NT2/D1 (cell line): ENCODE measurements at regions not wholly inside any gene's neighbourhood (a gene's known extent, or its start where the extent isn't known, plus 50 kb on each side); places are given as distances from the start of the nearest gene placed in this dataset.

ENCODE experiments used
- DNase-seq: peaks from one replicate; pipeline ENCODE4 v3.0.0-alpha.2; 2011; ENCODE audit warnings: low read depth, low spot score
- H3K27me3 ChIP-seq: 2 replicates; pipeline ENCODE4 v1.6.0; 2011; ENCODE audit warnings: mild to moderate bottlenecking; ENCODE audit not compliant: insufficient read length, insufficient read depth
- H3K36me3 ChIP-seq: 2 replicates; pipeline ENCODE4 v1.6.1; 2011; ENCODE audit warnings: mild to moderate bottlenecking, low read length, mixed read lengths; ENCODE audit not compliant: insufficient read depth, insufficient read length
- H3K4me1 ChIP-seq: 2 replicates; pipeline ENCODE4 v1.5.1; 2011; ENCODE audit not compliant: insufficient read depth, insufficient read length
- H3K4me3 ChIP-seq: 2 replicates; pipeline ENCODE4 v1.5.1; 2011; ENCODE audit warnings: low read depth; ENCODE audit not compliant: insufficient read length
- H3K9ac ChIP-seq: 2 replicates; pipeline ENCODE4 v1.6.0; 2011; ENCODE audit warnings: low read depth; ENCODE audit not compliant: insufficient read length
- H3K9me3 ChIP-seq: 2 replicates; pipeline ENCODE4 v1.5.1; 2011; ENCODE audit warnings: mild to moderate bottlenecking, low read length; ENCODE audit not compliant: insufficient read depth
- SUZ12 ChIP-seq: IDR thresholded peaks from 2 replicates; pipeline ENCODE4 v1.6.1; 2011; ENCODE audit not compliant: insufficient read length, insufficient read depth; ENCODE audit errors: extremely low read depth
- YY1 ChIP-seq: IDR thresholded peaks from 2 replicates; pipeline ENCODE4 v1.6.1; 2011; ENCODE audit not compliant: insufficient read length, insufficient read depth
- ZNF274 ChIP-seq: IDR thresholded peaks from 2 replicates; pipeline ENCODE4 v1.6.1; 2011; ENCODE audit warnings: mild to moderate bottlenecking, low read depth, low read length

GRCh38 chr14:84013424-84013823, 1516.5 kb upstream of the FLRT2 start:
- Histone ChIP-seq H3K36me3 (no peaks in the 10 kb centered on the region), H3K27me3 (no peaks in the 10 kb centered on the region), H3K9me3 (no peaks in the 10 kb centered on the region), H3K4me3 (no peak overlapping the region), H3K4me1 (no peaks in the 10 kb centered on the region), H3K9ac (no peak overlapping the region)
- TF ChIP-seq SUZ12 (no peak), YY1 (no peak), ZNF274 (no peak)
- no peak for DNase-seq

DNA sequence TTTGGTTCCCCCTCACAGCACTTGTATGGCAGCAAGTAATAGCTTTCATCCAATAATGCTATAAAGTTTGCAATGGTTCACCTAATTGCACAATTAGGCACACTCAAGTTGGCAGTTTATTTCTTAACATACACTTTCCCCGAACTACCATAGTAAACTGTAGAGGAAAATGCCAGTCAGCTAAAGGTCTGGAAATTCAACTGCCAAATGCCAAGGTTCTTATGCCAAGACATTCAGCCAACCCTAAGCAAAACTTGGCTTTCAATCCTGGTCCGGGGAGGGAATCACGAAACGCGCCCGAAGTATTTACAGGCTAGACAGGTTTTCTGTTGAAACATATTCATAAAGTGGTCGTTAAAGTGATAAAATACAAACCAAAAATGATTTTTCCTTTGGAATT, 1512.4 kb upstream of the FLRT2 start:
- H3K4me1 ChIP-seq = no peaks in the 10 kb centered on the region
- DNase-seq = no peak
- no peak overlapping the region for H3K4me3 ChIP-seq
- no peaks in the 10 kb centered on the region for H3K27me3 ChIP-seq
- no peaks in the 10 kb centered on the region; the same call in 1 of the 2 replicates for H3K9me3 ChIP-seq
- H3K36me3 ChIP-seq = no peaks in the 10 kb centered on the region
- TF ChIP-seq YY1 = no peak
- TF ChIP-seq ZNF274 = no peak
- TF ChIP-seq SUZ12 = no peak
- no peak overlapping the region for H3K9ac ChIP-seq

DNA sequence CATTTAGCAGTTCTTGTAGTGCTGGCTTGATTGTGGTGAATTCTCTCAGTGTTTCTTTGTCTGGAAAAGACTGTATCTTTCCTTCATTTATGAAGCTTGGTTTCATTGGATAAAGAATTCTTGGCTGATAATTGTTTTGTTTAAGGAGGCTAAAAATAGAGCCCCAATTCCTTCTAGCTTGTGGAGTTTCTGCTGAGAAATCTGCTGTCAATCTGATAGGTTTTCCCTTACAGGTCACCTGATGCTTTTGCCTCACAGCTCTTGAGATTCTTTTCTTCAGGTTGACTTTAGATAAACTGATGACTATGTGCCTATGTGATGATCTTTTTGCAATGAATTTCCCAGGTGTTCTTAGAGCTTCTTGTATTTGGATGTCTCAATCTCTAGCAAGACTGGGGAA, 1508.5 kb upstream of the FLRT2 start:
- Histone ChIP-seq H3K9ac (no peak overlapping the region), H3K4me1 (no peaks in the 10 kb centered on the region), H3K9me3 (no peaks in the 10 kb centered on the region; the same call in 1 of the 2 replicates), H3K36me3 (no peaks in the 10 kb centered on the region), H3K27me3 (no peaks in the 10 kb centered on the region), H3K4me3 (no peak overlapping the region)
- TF ChIP-seq ZNF274 (no peak), YY1 (no peak), SUZ12 (no peak)
- DNase-seq = no peak

DNA sequence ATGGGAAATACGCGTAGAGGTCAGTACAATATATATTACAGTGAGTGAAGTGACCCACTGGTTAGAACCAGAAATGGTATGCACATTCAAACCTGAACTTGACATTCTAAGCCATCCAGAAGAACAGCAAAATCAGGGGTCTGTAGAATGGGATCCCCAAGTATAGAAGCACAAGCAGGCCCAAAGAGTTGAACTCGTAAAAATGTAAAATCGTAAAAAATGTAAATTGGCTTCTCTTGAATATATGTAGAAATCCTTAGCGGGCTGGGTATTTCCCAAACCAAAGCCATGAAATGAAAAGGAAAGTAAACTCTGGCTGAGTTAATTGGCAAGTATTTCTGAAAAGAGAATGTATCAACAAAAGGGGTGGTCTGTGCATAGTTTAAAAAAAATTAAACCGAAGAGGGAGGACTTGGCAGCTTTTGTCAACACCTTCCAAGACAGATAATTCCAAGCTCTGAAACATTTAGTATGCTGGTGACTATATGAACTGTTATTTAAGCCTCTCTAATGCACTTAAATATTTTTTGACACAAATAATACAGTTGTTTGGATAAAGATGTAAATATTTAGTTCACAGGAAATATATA, 1505.6 kb upstream of the FLRT2 start:
- no peak for DNase-seq
- Histone ChIP-seq H3K9me3 (no peaks in the 10 kb centered on the region; the same call in 1 of the 2 replicates), H3K27me3 (no peaks in the 10 kb centered on the region), H3K4me1 (no peaks in the 10 kb centered on the region), H3K9ac (no peak overlapping the region), H3K4me3 (no peak overlapping the region), H3K36me3 (no peaks in the 10 kb centered on the region)
- TF ChIP-seq ZNF274 (no peak), SUZ12 (no peak), YY1 (no peak)

DNA sequence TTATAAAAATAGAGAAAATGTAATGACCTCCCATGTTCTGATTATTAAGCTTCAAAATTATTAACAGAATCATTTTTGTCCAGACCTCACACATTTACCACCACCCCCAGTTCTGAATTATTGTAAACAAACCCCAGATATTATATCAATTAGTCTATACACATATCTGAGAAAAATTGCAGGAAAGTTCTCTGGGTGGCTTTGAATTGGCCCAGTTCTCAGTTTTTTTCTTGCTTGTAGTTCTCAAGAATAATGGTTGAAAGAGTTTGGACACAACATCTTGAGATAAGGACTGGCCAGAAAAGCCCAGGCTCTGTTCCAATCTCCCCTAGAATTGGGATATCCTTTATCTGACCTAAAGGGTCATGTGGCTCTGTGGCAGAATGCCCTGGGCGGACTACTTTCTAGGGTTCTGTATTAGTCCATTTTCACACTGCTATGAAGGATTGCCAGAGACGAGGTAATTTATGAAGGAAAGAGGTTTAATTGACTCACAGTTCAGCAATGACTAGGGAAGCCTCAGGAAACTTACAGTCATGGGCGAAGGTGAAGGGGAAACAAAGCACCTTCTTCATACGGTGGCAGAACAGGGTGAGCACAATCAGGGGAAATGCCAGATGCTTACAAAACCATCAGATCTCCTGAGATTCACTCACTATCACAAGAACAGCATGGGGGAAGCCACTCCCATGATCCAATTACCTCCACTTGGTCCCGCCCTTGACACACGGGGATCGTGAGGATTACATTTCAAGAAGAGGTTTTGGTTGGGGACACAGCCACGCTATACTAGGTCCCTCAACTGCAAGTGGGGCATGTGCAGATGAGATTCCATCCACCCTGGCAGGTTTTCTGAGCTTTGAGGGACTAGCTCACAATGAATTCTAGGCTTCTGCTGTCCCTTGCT, 1504.6 kb upstream of the FLRT2 start:
- Histone ChIP-seq H3K9ac (no peak overlapping the region), H3K4me1 (no peaks in the 10 kb centered on the region), H3K9me3 (no peaks in the 10 kb centered on the region; the same call in 1 of the 2 replicates), H3K4me3 (no peak overlapping the region), H3K36me3 (no peaks in the 10 kb centered on the region), H3K27me3 (no peaks in the 10 kb centered on the region)
- no peak for DNase-seq
- no peak for TF ChIP-seq YY1
- no peak for TF ChIP-seq ZNF274
- TF ChIP-seq SUZ12 = no peak

DNA sequence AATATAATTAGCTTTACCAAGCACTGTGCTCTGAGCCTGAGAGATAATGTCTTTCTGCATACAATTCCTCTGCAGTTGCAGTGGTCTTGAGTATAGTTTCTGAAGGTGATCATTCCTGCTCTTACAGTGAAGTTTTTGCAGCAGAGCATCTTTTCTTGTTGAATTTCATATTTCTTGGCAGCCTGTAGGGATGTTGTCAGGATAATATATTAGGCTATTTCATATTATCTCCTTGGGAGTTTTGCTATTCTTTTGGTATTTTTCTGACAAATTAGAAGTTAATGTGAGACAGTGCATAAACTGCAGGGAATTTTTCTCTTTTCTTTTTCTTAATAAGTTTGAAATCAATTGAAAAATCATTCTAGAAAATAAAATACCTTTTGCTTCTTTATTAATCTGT, 1502.6 kb upstream of the FLRT2 start:
- Histone ChIP-seq H3K4me1 (no peaks in the 10 kb centered on the region), H3K27me3 (no peaks in the 10 kb centered on the region), H3K9ac (no peak overlapping the region), H3K9me3 (no peaks in the 10 kb centered on the region), H3K4me3 (no peak overlapping the region), H3K36me3 (no peaks in the 10 kb centered on the region)
- DNase-seq = no peak
- TF ChIP-seq SUZ12 (no peak), ZNF274 (no peak), YY1 (no peak)

DNA sequence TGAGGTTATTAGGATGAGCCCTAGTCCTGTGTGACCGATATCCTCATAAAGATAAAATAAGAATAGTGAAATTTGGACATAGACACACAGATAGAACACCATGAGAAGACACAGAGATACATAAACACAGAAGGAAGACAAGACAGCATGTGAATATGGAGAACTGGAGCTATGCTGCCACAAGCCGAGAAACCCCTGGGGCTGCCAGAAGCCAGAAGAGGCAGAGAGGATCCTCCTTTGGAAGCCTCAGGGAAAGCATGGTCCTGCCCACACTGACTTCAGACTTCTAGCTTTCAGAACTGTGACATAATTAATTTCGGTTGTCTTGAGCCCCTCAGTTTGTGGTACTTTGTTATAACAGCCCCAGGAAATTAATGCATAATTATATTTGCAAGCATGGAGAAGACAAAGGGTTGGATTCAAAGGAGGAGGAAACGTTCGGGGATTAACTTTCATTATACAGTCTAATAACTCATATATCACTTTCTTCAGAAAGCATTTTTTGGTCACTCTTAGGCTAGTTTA, 1501.8 kb upstream of the FLRT2 start:
- no peak overlapping the region for H3K9ac ChIP-seq
- no peaks in the 10 kb centered on the region for H3K36me3 ChIP-seq
- DNase-seq = no peak
- TF ChIP-seq YY1 (no peak), SUZ12 (no peak), ZNF274 (no peak)
- no peak overlapping the region for H3K4me3 ChIP-seq
- no peaks in the 10 kb centered on the region for H3K27me3 ChIP-seq
- no peaks in the 10 kb centered on the region for H3K4me1 ChIP-seq
- H3K9me3 ChIP-seq = no peaks in the 10 kb centered on the region
